Right atrium auricular region (tissue), 2 donors: ENCODE measurements at regions not wholly inside any gene's neighbourhood (a gene's known extent, or its start where the extent isn't known, plus 50 kb on each side); places are given as distances from the start of the nearest gene placed in this dataset.

Experiments used
- DNase-seq: peaks from one replicate; pipeline ENCODE4 v3.0.0-alpha.2; 2019; ENCODE audit warnings: low spot score
- H3K27ac ChIP-seq, 2 donors: fragments of 200-600 bp; sonication (generic); 1 replicate in 1 of 2; 2 replicates in 1 of 2; pipeline ENCODE4 v1.5.1; 2016 to 2019
- H3K27me3 ChIP-seq, 2 donors: fragments of 200-600 bp; sonication (generic); one replicate each; pipeline versions ENCODE4 v1.5.1 to v1.6.0; 2017 to 2019
- H3K36me3 ChIP-seq: fragments of 200-600 bp; sonication (generic); one replicate; pipeline ENCODE4 v1.5.1; 2016
- H3K4me1 ChIP-seq, 2 donors: fragments of 200-600 bp; sonication (generic); one replicate each; pipeline versions ENCODE4 v1.5.1 to v1.6.0; 2017 to 2019
- H3K4me3 ChIP-seq, 2 donors: fragments of 200-600 bp; sonication (generic); 1 replicate in 1 of 2; 2 replicates in 1 of 2; pipeline ENCODE4 v1.5.1; 2017 to 2019; ENCODE audit warnings: mild to moderate bottlenecking in 1 of 2, moderate library complexity in 1 of 2
- H3K9me3 ChIP-seq, 2 donors: fragments of 200-600 bp; sonication (generic); one replicate each; pipeline ENCODE4 v1.5.1; 2019
- CTCF ChIP-seq, 2 donors: fragments of 200-600 bp; sonication (generic); IDR thresholded peaks; one replicate each; pipeline ENCODE4 v1.5.1; 2019; ENCODE audit warnings: antibody characterized with exemption in 2 of 2

DNA sequence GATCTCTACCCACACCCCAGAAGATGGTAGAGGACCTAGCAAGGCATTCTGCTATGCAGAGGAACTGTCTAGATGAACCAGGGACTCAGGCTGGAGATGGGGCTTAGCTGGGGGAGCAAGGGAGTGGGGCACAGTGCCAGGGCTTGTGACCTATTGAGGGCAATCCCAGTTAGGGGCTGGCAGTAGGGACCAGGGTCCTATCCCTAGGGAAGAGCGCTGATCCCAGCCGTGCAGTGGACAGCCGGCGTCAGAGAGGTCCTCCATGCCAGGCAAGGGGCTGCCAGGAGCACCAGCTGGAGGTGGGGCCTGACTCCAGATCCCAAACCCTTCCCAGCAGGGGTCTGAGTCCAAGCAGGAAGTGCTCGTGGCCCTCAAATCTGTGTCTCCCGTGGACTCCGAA is 52.7 kb upstream of the NEURL1B start:
- H3K27ac ChIP-seq: no peak overlapping the region
- H3K27me3 ChIP-seq: no peaks in the 10 kb centered on the region
- no peaks in the 10 kb centered on the region for H3K9me3 ChIP-seq
- H3K4me1 ChIP-seq: peaks cover 0 to 41% of the 10 kb centered on the region in 2 donors
- DNase-seq: no peak
- TF ChIP-seq CTCF (IDR thresholded peaks at IDR 0.05): no peak
- H3K36me3 ChIP-seq: no peaks in the 10 kb centered on the region
- H3K4me3 ChIP-seq: no peak overlapping the region

GRCh38 chr5:172587061-172587405 is 54.0 kb upstream of the NEURL1B start:
- H3K27ac ChIP-seq: peak overlapping the region; percentile 57 to 83
- H3K4me1 ChIP-seq: peaks cover 0 to 50% of the 10 kb centered on the region in 2 donors
- no peak for DNase-seq

GRCh38 chr5:172586125-172587060 is 54.7 kb upstream of the NEURL1B start:
- DNase-seq: no peak
- no peaks in the 10 kb centered on the region for H3K27me3 ChIP-seq
- no peaks in the 10 kb centered on the region for H3K36me3 ChIP-seq
- peaks cover 0 to 52% of the 10 kb centered on the region in 2 donors for H3K4me1 ChIP-seq
- H3K9me3 ChIP-seq: no peaks in the 10 kb centered on the region
- no peak overlapping the region for H3K4me3 ChIP-seq
- H3K27ac ChIP-seq: peak overlapping the region; percentile 57 to 83
- TF ChIP-seq CTCF (IDR thresholded peaks at IDR 0.05): no peak

More at GRCh38 chr5:172587061-172587405, 54.0 kb upstream of the NEURL1B start:
- H3K4me3 ChIP-seq: no peak overlapping the region
- H3K27me3 ChIP-seq: no peaks in the 10 kb centered on the region
- TF ChIP-seq CTCF (IDR thresholded peaks at IDR 0.05): no peak
- H3K9me3 ChIP-seq: no peaks in the 10 kb centered on the region
- H3K36me3 ChIP-seq: no peaks in the 10 kb centered on the region

DNA sequence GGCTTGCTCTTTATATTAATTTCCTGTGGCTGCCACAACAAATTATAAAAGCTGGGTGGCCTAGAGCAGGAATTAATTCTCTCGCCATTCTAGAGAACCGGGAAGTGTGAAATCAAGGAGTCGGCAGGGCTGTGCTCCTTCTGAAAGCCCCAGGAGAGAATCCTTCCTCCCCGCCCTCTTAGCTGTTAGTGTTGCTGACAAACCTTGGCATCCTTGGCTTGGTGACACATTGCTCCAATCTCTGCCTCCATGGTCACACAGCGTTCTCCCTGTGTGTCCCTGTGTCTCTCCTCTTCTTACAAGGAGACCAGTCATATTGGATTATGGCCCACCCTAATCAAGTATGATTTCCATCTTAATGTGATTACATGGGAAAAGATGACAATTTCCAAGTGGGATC is 55.9 kb upstream of the NEURL1B start:
- TF ChIP-seq CTCF (IDR thresholded peaks at IDR 0.05): no peak
- DNase-seq: peak; percentile 82
- peaks cover 0 to 55% of the 10 kb centered on the region in 2 donors for H3K4me1 ChIP-seq

GRCh38 chr5:172584638-172585037 is 56.4 kb upstream of the NEURL1B start:
- H3K4me1 ChIP-seq: peaks cover 0 to 55% of the 10 kb centered on the region in 2 donors
- DNase-seq: no peak

More for the DNA sequence above, 55.9 kb upstream of the NEURL1B start:
- H3K9me3 ChIP-seq: no peaks in the 10 kb centered on the region
- H3K27ac ChIP-seq: peak overlapping the region; percentile 73 to 83
- no peak overlapping the region for H3K4me3 ChIP-seq
- no peaks in the 10 kb centered on the region for H3K36me3 ChIP-seq
- no peaks in the 10 kb centered on the region for H3K27me3 ChIP-seq

More at GRCh38 chr5:172584638-172585037, 56.4 kb upstream of the NEURL1B start:
- Histone ChIP-seq H3K36me3 (no peaks in the 10 kb centered on the region), H3K27ac (peak overlapping the region; percentile 73 to 83), H3K4me3 (no peak overlapping the region), H3K27me3 (no peaks in the 10 kb centered on the region), H3K9me3 (no peaks in the 10 kb centered on the region)
- TF ChIP-seq CTCF (IDR thresholded peaks at IDR 0.05): no peak
